NCI-H1105 treated with DMSO at 0.1 percent for 48 hours (cell line): ENCODE measurements at regions not wholly inside any gene's neighbourhood (a gene's known extent, or its start where the extent isn't known, plus 50 kb on each side); places are given as distances from the start of the nearest gene placed in this dataset.

Experiments used
- DNase-seq: peaks from one replicate; lab custom pipeline; 2025; lab: John Stamatoyannopoulos, UW

DNA sequence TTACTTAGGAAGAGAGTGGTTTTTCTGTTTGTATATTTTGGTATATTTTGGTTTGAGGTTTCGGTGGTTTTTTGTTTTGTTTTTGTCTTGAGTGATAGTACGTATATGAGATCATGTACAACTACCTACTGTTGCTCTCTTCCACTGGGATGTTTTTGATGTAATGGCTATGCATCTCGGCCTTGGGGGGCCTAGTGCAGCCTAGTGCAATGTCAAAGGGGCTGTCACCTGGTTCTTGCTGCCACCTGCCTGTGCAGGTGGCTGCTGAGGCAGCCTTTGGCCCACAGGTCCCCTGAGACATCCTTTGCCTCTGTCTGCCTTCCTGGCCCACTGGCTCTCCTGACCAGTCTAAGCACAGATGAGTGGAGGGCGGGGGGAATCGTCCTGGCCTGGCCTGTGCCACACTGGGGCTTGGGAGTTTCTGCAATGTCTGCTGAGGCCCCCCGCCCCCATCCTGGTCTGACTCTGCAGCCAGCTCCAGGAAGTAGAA is 546.6 kb downstream of the CD83 start:
- no peak for DNase-seq

DNA sequence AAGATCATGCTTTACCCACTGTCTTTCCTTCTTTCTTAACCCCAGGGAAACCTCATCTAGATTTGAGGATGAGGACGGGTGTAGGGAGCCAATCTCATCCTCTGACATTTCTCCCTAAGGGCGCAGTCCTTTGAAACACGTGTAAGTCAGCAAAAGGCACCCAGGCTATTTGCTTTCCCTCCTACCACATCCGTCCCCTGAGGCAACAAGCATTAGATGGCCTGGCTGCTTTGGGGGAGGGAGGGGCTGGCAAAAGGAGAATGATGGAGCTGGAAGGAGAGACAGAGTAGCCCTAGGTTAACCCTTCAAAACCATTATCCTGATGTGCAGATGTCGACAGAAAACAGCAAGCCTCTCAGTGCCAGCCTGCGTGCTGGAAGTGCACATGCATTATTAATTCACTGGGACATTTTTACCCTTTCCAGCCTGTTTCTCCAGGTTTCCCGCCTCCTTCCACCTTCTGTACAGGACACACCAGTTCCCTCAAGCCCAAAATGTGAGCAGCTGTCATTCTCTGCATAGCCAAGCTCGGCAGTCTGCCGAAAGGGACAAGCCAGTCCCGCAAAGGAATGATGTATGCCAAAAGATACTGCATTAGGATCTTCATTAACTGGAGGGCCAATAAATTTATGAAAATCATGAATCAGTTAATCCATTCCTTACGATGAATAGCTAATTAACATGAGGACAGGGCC is 547.2 kb downstream of the CD83 start:
- no peak for DNase-seq

DNA sequence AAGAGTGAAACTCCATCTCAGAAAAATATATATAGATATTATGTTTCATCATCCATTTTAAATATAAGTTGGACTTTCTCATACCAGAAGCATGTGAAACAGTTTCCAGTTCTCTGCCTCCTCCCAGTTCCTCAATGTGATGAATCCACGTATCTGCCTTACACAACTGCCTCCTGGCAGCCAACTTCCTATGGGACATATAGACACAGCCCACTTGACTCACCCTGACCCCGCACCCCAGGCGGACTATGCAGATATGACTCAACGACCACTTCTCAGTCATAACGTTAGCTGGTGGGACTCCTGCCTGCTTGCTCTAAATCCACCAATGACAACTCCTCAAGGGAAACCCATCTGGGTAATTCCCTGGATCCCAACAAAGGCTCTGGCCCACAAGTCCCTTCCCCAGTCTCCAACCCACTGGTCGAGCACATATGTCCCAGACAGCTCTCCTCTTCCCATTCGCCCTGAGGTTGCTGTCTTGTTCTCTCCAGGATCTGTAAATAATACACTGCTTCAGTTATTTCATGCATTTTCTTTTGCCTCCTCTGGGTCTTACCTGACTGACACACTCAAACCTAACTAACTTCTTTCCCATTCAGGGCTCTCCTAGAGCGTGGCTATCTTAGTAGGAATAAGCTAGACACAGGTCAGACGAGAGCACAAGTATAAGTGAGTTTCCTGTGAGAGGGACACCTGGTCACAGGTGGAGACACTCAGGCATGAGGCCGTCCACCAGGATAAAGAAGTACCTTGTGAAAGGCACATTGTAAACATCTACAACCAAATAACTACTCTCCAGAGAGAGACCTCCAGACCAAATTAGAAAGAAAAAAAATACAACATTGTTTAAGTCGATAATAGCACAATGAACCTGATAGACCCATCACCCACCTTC is 548.5 kb downstream of the CD83 start:
- no peak for DNase-seq

DNA sequence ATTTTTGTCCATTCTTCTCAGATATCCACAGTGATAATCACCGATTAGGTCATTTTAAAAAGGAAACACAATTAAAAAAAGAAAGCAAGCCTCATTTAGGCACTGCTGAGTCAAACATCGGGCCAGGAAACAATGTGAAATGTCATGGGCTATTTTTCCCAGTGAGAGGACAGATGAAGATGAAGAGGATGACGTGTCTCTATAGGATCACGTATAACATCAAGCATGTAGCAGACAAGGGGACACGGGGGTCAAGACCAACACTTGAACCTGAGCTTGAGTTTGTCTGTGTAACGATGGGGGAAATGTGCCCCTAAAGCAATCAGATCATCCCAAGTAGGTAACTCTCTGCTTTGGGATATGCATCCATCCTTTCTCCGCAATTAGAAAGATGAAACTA is 553.2 kb downstream of the CD83 start:
- no peak for DNase-seq

DNA sequence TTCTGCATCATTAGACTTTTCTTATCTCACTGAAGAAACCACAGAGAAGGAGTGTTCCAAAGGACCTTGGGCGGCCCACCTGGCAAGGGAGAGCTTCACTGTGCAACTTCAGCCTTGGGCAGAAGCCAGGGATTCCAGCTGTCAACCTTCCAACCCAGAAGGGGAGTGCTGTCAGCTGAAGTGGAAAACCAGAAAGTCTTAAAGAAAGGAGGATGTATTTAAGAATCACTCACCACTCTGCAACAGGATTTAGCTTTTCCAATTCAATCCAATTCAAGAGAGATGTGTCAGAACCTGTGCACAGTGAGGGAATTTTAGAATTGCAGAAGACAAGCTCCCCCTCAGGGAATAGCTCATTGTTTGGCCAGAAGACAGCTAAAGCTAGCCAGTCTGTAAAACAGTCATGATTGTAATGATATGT is 553.7 kb downstream of the CD83 start:
- no peak for DNase-seq

DNA sequence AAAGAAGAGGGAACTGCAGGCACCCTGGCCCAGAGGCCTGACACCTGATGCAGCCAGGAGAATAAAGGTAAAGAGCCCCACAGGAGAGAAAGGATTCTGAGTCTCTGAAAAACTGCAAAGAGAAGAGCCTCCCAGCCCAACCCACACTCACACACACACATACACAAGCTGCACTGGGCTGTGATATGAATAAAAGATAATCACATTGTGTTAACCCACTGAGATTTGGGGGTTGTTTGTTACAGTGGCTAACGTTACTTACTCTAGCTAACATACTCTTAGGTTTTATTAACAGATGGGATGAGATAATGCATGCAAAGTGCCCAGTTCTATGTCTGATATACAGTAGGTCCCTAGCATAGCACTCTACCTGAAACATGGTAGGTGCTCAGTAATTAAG is 554.4 kb downstream of the CD83 start:
- DNase-seq: no peak

DNA sequence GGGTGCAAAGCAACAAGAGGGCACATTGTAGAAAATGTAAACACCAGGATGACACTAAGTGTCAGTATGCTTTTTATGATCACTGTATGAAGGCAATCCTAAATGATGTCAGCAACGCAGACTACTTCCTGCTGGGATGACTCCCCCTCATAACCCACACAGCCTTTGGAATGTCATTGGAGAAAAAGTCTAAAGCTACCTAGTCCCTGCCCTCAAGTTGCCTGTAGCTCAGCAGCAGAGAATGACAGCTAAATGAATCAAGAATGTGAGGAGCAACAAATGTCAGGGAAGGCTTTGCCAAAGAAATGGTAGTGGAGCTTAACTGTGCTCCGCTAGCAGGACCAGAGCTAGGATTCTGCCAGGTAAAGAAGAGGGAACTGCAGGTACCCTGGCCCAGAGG is 555.6 kb downstream of the CD83 start:
- DNase-seq: no peak

DNA sequence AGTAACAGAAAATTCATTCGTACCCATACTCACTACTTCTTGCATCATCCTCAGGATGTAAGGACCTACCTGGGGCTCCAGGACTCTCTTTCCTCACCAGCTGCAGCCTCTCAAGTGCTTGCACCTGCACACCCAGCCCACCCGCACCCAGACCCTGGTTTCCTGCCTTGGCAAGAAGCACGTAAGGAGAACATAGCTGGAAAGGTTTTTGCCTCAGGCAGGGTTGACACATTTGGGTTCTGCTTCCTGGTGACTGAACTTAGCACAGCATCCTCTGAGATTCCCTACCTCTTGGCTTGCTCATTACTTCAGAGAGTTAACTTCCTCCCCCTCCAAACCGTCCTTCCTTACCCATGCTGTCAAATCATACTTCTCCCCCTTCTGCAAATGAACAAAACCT is 556.9 kb downstream of the CD83 start:
- no peak for DNase-seq

DNA sequence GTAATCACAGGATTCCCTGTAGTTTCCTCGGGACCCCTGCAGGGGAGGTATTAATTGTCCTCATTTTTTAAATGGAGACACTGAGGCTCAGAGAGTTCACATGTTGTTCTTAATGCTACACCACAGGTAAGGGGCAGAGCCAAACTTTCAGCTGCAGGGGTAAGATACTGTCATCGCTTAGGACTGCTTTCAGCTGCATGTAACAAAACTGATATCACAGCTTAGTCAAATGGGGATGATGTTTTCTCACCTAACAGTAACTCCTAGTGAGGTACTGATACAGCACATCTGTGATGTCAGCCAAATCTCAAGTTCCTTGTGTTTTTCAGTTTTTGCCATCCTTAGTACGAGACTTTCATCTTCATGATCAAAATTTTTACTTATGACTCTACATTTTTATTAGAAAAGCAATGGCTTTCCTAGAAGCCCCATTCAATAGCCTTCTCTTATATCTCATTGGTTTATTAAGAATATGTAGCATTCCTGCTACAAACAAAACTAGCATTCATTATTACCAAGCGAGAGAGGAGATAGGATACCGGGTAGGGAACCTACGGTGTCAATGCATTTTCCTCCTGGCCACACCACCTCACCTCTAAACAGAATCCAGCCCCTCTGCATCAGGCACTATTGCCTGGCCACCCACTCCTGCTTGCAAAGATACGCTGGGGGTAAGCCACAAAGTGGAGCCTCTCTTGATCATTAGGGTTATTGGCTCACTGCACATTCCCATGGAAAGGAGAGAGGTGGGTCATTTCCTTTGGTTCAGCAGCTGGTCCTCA is 557.5 kb downstream of the CD83 start:
- DNase-seq: no peak

DNA sequence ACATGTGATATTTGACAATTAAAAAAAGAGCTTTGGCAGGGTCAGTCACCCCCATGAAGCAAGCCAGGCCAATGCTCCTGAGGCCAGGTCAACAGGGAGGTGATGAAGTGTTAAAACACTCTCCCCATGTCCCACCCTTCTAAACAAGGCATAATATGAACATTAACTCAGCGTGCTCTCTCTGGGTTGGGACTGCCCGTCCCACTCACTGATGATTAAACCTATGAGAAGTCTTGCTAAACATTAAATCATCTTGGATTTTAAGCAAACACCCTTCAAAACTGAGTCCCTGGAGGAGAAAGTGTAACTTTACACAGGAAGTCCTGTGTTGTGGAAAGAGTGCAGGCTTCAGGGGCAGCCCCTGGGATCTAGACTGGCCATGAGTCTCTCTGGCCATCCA is 558.5 kb downstream of the CD83 start:
- DNase-seq: no peak

DNA sequence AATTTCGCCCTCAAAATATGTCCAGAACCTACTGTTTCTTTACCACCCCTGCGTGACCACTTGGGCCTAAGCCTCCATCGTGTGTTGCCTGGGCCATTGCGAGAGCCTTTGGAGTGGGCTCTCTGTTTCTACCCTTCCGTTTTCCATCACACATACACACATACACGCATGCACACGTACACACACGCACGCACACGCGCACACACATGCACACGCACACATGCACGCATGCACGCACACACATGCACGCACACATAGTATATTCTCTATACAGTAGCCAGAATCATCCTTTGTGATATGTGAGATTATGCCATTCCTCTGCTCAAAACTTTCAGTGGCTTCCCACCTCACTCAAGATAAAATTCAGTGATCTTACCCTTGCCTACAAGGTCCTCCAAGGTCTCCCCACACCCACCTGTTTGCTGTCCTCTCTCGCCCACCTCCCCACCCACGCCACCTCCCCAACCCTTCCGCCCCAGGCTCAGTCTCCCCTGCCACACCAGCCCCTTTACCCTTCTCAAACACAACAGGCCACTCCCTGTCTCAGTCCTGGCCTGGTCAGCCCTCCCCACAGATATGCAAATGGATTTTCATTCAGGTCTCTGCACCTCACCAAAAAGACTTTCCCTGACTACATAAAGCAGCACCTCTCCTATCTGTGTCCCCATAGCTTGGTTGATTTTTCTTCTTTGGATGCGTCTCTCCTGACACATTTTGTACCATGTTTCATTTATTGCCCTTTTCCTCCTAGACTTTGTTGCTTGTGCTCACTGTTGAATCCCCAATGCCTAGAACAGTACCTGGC is 559.6 kb downstream of the CD83 start:
- DNase-seq: no peak

DNA sequence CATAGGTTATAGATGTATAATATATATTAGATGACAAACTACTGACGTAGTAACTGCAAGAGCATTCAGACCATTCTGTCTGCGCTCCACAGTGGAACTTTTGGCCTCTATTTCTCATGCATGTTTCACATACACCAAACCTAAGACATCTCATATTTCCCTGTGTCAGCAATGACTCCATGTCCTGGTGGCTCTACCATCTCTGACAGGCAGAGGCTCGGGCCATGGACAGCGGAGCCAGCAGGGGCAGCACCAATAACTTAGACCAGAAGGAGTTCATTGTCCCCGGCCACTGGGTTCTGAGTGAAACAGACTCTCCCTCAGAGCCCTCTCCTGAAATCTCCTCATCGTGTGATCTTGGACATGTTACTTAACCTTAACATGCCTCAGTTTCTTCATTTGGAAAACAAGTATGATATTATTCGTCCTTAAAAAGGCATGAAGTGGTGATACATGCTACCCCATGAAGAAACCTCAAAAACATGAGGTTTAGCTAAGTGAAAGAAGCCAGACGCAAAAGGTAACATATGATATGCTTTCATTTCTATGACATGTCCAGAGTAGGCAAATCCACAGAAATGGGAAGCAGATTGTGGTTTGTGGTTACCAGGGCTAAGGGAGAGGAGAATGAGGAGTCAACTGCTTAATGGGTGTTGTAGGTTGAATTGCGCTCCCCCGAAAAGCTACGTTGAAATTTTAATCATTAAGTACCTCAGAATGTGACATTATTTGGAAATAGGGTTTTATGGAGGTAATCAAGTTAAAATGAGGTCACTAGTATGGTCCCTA is 564.0 kb upstream of the JARID2 start:
- DNase-seq: no peak

DNA sequence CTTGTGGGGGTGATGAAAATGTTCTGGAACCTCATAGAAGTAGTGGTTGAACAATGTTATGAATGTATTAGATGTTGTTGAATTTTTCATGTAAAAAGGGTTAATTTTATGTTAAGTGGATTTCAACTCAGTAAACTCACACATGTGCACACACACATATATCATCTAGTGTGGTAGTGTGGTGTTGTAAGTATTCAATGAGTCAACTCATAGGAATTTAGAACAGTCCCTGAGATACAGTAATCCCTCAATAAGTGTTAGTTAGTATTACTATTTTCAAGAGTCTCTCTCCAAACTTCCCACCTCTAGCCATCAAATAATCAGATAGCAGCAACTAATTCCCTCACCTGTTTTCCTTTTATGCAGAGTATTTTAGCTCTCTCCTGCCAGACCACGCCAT is 563.1 kb upstream of the JARID2 start:
- DNase-seq: no peak

DNA sequence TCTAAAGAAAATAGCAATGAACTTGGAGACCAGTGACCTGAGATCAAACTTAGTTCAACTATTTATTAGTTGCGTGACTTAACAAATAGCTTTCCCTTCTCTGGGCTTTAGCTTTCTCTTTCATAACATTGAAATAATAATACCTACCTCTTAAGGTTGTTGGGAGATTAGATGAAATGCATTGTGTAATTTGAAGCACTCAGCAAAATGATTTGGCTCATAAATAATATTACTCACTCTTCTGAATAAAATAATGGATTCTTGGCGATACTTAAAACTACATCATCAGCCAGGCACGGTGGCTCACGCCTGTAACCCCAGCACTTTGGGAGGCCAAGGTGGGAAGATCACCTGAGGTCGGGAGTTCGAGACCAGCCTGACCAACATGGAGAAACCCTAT is 556.2 kb upstream of the JARID2 start:
- DNase-seq: no peak

DNA sequence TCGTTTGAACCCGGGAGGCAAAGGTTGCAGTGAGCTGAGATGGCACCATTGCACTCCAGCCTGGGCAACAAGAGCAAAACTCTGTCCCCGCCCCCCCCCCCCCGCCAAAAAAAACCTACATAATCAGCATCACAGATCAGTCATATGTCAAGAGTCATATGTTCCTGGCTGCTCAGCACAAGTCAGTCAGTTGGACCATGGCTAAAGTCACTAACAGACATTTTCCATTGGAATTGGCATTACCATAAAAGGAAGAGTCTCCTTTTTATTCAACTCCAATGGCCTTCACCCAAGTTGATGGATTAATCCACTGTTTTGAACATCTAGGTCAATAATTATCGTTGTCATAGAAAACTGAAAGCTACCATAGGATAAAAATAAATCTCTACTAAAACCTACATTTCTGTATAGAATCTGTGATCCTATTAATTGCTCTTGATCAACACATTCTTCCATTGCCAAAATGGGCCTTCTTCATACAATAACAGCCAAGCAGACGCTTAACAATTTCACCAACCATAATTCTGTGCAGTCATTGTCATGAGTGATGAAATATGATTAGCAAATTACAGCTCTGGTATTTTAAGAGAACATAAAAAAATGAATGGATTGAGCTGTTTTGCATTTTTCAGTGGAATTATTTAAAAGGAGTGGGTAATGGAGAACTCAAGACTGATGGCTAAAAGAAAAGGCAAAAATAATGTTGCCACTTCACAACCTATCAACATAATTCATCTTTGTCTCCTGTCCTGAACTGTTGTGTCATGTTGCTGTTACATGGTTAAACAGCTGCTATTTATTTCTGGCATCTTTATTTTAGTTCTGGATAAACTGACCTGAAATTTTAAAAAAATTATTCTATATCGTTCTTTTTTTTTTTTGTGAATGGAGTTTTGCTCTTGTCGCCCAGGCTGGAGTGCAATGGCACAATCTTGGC is 555.5 kb upstream of the JARID2 start:
- DNase-seq: no peak

DNA sequence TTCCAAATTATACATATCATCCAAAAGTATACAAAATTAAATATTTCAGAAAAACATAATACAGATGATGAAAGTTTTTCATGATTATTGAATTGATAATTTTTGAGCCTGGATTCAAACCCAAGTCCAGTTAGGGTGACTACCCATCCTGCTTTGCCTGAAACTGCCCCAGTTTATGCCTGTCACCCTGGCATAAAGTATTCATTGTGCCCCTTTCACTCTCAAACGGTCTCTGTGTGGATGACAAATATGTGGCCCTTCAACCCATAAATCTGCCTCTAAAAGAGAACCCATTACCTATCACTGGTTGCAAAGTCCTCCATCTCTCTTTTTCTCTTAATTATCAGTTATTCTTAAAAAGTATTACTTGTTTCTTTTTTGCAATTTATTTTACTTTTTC is 553.7 kb upstream of the JARID2 start:
- DNase-seq: no peak

DNA sequence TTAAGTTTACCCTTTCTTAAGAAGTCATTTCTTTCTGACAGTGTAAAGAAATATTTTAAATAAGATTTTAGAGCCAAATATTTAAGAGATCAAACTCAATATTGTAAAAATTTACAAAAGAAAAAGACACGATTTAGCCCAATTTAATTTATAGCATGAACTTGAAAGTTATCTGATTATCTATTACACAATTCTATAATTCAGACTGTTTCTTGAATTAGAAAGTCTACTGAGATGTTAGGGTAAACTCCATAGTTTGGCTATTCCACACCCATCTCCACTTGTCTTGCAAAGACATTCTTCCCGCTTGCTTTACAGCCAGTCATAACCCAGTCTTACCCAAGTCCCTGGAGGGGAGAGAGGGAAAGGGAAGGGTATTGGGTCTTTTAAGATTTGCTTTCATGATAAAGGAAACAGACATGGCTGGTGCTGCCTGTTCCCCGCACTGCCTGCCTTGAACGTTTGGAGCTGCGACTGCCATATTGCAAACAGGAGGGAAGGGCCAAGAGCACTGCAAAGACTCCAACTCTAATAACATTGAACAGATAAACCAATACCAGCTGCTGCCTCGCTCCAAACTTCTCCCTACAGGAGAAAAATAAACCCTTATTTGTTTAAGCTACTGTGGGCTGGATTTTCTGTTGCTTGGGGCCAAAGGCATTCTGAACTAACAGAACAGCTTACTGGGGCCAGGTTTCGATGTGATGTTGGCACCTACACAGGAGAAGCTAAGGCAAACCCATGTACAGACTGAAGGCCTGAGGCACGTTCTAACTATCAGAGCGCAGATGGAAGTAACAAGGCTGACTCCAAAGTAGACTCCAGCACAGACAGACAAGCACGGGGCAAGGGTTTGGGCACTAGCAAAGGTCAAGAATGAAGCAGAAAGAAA is 552.3 kb upstream of the JARID2 start:
- DNase-seq: no peak

DNA sequence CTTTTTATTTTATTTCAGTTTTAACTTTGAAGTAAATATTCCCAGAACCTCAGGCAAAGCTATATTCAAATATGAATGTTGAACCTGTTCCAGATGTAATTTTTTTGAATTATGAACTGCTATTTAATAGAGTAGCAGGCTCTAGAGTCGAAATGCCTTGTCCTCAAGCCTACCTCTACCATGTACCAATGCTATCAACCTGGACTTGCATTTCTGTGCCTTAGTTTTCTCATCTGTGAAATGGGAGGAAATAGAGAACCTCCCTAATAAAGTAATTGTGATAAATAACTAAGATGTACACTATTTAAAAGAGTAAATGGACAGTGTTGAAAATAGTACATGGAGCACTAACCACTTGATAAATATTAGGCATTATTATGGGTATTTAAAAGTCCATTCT is 551.6 kb upstream of the JARID2 start:
- no peak for DNase-seq

DNA sequence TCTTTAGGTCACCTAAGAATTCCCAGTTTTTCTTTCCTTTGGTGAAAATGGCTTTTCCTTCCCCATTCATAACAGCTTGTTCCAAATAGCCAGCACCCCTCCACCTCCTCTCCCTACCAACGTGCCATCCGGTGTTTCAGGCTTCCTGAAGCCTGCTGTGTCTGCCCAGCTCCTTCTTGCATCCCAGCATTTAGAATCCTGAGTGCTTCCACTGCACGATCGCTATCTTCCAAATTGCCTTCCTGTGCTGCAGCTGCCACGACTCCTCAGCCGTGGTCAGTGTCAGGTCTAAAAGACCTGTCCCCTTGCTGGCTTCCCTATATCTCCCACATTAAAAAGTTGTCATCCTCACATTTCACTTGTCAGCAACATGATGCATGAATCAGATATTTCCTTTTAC is 550.3 kb upstream of the JARID2 start:
- DNase-seq: no peak
